K562 (cell line): ENCODE measurements at regions not wholly inside any gene's neighbourhood (a gene's known extent, or its start where the extent isn't known, plus 50 kb on each side); places are given as distances from the start of the nearest gene placed in this dataset.

Source experiments
- ATAC-seq: fragments of 200-7000 bp; cut with Tn5 transposase; 3 replicates; pipeline ENCODE4 v1.9.1; 2020; ENCODE audit warnings: moderate library complexity
- BruUV-seq: library from RNA; stranded (reverse); fragments of 400-500 nt; replicated peaks from 2 replicates; lab custom pipeline; 2021; lab: Mats Ljungman, UMichigan
- CTCF ChIA-PET: fragments of 300-600 bp; formaldehyde crosslinking; extraction: SDS; loops from one replicate; lab custom pipeline; 2021; ENCODE audit warnings: low intra/inter-chr PET ratio; lab: Yijun Ruan, JAX
- POLR2A ChIA-PET: fragments of 300-600, 350-650 bp; sonication (Branson Sonifier 250); formaldehyde crosslinking; extraction: SDS; loops from one replicate; lab custom pipeline; 2021; ENCODE audit warnings: antibody characterized with exemption, inconsistent platforms; lab: Yijun Ruan, JAX
- DNase-seq, 4 experiments: peaks; one replicate each; pipeline versions ENCODE4 v3.0.0 to v3.0.0-alpha.2; 2011 to 2018; ENCODE audit warnings: low spot score in 3 of 4, mixed read lengths in 3 of 4; ENCODE audit errors: extremely low read depth in 1 of 4
- FAIRE-seq: peaks from 2 replicates; lab custom pipeline; 2011; peaks lifted over from hg19 to GRCh38; lab: Jason Lieb, UNC
- H2AFZ ChIP-seq: 2 replicates; pipeline ENCODE4 v1.6.0; 2011; ENCODE audit warnings: low read depth, low read length, control low read depth, inconsistent platforms
- H3K27ac ChIP-seq: fragments of 200-600 bp; 3 replicates; pipeline ENCODE4 v1.8.0; 2011; ENCODE audit warnings: low read depth, mild to moderate bottlenecking, control low read depth, inconsistent platforms, low read length, moderate library complexity, mixed read lengths; ENCODE audit errors: extremely low read depth
- H3K27me3 ChIP-seq, 2 experiments: fragments of 300-600 bp in 1 of 2; 2 replicates in 1 of 2; 3 replicates in 1 of 2; pipeline versions ENCODE4 v1.6.0 to v1.8.0; 2011; ENCODE audit warnings: inconsistent platforms in 2 of 2, low read length in 2 of 2, mild to moderate bottlenecking in 1 of 2, mixed read lengths in 1 of 2, moderate library complexity in 1 of 2; ENCODE audit not compliant: control insufficient read depth in 2 of 2, insufficient read depth in 2 of 2
- H3K36me3 ChIP-seq: fragments of 300-600 bp; 3 replicates; pipeline ENCODE4 v1.8.0; 2011; ENCODE audit warnings: mild to moderate bottlenecking, low read length, inconsistent platforms; ENCODE audit not compliant: control insufficient read depth, insufficient read depth
- H3K4me1 ChIP-seq, 2 experiments: fragments of 200-600 bp in 1 of 2; replicated peaks in 1 of 2; 2 replicates in 1 of 2; 3 replicates in 1 of 2; pipeline versions ENCODE4 v1.5.1 to v1.8.0; 2011; ENCODE audit warnings: inconsistent platforms in 2 of 2, low read length in 2 of 2, mild to moderate bottlenecking in 1 of 2, mixed read lengths in 1 of 2, moderate library complexity in 1 of 2; ENCODE audit not compliant: control insufficient read depth in 2 of 2, insufficient read depth in 2 of 2
- H3K4me2 ChIP-seq: 2 replicates; pipeline ENCODE4 v1.6.1; 2011; ENCODE audit warnings: low read length, control low read depth, inconsistent platforms, mixed read lengths; ENCODE audit not compliant: insufficient read depth
- H3K4me3 ChIP-seq: fragments of 200-600 bp; sonication (generic), shearing (Covaris generic); 2 replicates; pipeline ENCODE4 v1.5.1; 2016; ENCODE audit warnings: control low read depth, inconsistent platforms
- H3K79me2 ChIP-seq: fragments of 200-600 bp; 3 replicates; pipeline ENCODE4 v1.8.0; 2011; ENCODE audit warnings: low read length, inconsistent platforms; ENCODE audit not compliant: control insufficient read depth, insufficient read depth
- H3K9ac ChIP-seq, 2 experiments: 2 replicates each; pipeline versions ENCODE4 v1.6.0 to v1.6.1; 2011; ENCODE audit warnings: low read depth in 2 of 2, low read length in 2 of 2, control low read depth in 1 of 2, inconsistent platforms in 1 of 2, mild to moderate bottlenecking in 1 of 2, mixed read lengths in 1 of 2; ENCODE audit not compliant: insufficient read depth in 1 of 2
- H3K9me1 ChIP-seq: one replicate; pipeline ENCODE4 v1.6.0; 2011; ENCODE audit warnings: inconsistent platforms, mild to moderate bottlenecking, low read length, moderate library complexity; ENCODE audit not compliant: control insufficient read depth, insufficient read depth
- H3K9me3 ChIP-seq: replicated peaks from 2 replicates; pipeline ENCODE4 v1.5.1; 2011; ENCODE audit warnings: low read depth, low read length, inconsistent platforms; ENCODE audit not compliant: control insufficient read depth, insufficient read depth
- H4K20me1 ChIP-seq: replicated peaks from 2 replicates; pipeline ENCODE4 v1.6.1; 2011; ENCODE audit warnings: low read length, inconsistent platforms, mixed read lengths; ENCODE audit not compliant: control insufficient read depth, insufficient read depth
- RCOR1 ChIP-seq, 2 experiments: IDR thresholded peaks; 2 replicates each; pipeline ENCODE4 v1.6.1; 2012; ENCODE audit warnings: low read depth in 2 of 2, low read length in 2 of 2, borderline replicate concordance in 1 of 2, improper control_type of control experiment in 1 of 2
- SRSF9 ChIP-seq: fragments of 200-400 bp; formaldehyde crosslinking; IDR thresholded peaks from 2 replicates; pipeline ENCODE4 v1.6.1; 2017; ENCODE audit warnings: low read depth, low read length, borderline replicate concordance
- WGBS: fragments of 100-300 bp; shearing (Covaris generic); methylation state at CpG from one replicate; pipeline ENCODE4 v1.1.6; 2016; ENCODE audit warnings: low coverage, mixed read lengths; ENCODE audit not compliant: insufficient coverage; ENCODE audit errors: missing lambda C conversion rate; 5-methylcytosine and 5-hydroxymethylcytosine counted together
- in situ Hi-C: fragments of 300-500 bp; cut with MboI; formaldehyde crosslinking; loops from 4 replicates; pipeline ENCODE4 v1.15.0; 2018; ENCODE audit warnings: inconsistent platforms, mixed read lengths
- intact Hi-C: fragments of 100-400 bp; cut with micrococcal nuclease; formaldehyde crosslinking; loops from 2 replicates; pipeline ENCODE4 v1.14.2; 2022
- TF ChIP-seq, protein P1 (sequence below): fragments of 250-450 bp; sonication (Bioruptor Pico); IDR thresholded peaks from 2 replicates; pipeline ENCODE4 v1.8.0; 2021; ENCODE audit warnings: mild to moderate bottlenecking, moderate library complexity
- TF ChIP-seq, protein P2 (sequence below), 2 experiments: fragments of 450-650 bp; IDR thresholded peaks; 2 replicates each; pipeline ENCODE4 v1.6.1; 2018; ENCODE audit warnings: mild to moderate bottlenecking in 2 of 2, low read depth in 1 of 2; ENCODE audit not compliant: partially characterized antibody in 2 of 2
- TF ChIP-seq, protein P3 (sequence below): fragments of 450-650 bp; formaldehyde crosslinking; IDR thresholded peaks from 2 replicates; pipeline ENCODE4 v1.4.0; 2020; ENCODE audit warnings: mild to moderate bottlenecking, moderate library complexity

DNA sequence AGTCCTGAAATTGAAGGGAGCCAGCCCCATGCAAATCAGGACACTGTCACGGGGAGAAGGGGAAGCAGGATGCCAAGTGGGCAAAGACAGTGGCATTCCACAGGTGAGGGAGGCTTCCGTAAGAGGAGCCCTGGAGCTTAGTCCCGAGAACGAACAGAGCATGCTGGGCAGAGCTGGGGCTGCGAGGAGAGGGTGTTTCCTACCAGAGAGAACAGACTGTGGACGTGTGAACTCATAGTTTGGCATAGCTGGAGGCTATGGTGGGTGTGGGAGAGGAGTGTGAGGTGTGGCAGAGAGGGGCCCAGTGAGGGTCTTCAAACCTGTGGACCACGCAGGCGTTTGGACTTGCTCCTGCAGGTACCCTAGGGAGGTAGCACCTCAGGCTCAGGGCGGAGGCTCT is 102.8 kb upstream of the SMIM23 start:
- 0% methylated on average over 9 of the region's 9 CpGs for WGBS
- H3K9ac ChIP-seq, result no peak overlapping the region
- FAIRE-seq, result no peak

DNA sequence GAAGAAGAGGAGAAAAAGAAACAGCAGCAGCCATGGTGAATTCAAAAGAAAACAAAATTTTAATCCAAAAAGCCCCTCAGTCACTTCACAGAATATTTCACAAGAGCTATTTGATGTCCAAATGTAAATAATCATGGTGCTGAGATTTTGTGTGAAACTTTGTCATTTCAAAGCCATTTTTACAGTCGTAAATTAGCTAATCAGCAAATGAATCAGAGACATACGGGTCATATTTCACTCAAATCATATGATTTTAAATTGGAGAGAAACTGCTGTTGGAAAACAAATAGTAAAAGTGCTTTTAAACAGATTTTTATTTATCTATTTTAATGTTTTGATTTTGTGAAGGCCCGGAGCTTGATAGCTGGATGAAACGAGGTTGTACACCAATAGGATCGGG is 101.4 kb upstream of the SMIM23 start:
- H4K20me1 ChIP-seq, result no peaks in the 10 kb centered on the region; the same call in 1 of the 2 replicates
- no peak overlapping the region for H3K27ac ChIP-seq
- BruUV-seq, result no TSS peak
- H3K36me3 ChIP-seq, result no peaks in the 10 kb centered on the region
- CTCF ChIA-PET, result no interaction called here
- H3K4me2 ChIP-seq, result no peak overlapping the region
- POLR2A ChIA-PET, result no interaction called here
- no peaks in the 10 kb centered on the region for H3K9me1 ChIP-seq
- no peak for DNase-seq
- no peak overlapping the region for H2AFZ ChIP-seq
- in situ Hi-C loops, result no loop called here
- no peak for FAIRE-seq
- no peak for ATAC-seq
- no peaks in the 10 kb centered on the region for H3K4me1 ChIP-seq
- TF ChIP-seq SRSF9, result no peak
- TF ChIP-seq, protein P1, sequence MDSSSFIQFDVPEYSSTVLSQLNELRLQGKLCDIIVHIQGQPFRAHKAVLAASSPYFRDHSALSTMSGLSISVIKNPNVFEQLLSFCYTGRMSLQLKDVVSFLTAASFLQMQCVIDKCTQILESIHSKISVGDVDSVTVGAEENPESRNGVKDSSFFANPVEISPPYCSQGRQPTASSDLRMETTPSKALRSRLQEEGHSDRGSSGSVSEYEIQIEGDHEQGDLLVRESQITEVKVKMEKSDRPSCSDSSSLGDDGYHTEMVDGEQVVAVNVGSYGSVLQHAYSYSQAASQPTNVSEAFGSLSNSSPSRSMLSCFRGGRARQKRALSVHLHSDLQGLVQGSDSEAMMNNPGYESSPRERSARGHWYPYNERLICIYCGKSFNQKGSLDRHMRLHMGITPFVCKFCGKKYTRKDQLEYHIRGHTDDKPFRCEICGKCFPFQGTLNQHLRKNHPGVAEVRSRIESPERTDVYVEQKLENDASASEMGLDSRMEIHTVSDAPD (CRISPR knock-in tag), result no peak
- no peak for TF ChIP-seq RCOR1 (IDR thresholded peaks at IDR 0.05; ENCODE audit: borderline replicate concordance in 1 of 2, low read depth in 2 of 2, low read length in 2 of 2)
- TF ChIP-seq, protein P2, sequence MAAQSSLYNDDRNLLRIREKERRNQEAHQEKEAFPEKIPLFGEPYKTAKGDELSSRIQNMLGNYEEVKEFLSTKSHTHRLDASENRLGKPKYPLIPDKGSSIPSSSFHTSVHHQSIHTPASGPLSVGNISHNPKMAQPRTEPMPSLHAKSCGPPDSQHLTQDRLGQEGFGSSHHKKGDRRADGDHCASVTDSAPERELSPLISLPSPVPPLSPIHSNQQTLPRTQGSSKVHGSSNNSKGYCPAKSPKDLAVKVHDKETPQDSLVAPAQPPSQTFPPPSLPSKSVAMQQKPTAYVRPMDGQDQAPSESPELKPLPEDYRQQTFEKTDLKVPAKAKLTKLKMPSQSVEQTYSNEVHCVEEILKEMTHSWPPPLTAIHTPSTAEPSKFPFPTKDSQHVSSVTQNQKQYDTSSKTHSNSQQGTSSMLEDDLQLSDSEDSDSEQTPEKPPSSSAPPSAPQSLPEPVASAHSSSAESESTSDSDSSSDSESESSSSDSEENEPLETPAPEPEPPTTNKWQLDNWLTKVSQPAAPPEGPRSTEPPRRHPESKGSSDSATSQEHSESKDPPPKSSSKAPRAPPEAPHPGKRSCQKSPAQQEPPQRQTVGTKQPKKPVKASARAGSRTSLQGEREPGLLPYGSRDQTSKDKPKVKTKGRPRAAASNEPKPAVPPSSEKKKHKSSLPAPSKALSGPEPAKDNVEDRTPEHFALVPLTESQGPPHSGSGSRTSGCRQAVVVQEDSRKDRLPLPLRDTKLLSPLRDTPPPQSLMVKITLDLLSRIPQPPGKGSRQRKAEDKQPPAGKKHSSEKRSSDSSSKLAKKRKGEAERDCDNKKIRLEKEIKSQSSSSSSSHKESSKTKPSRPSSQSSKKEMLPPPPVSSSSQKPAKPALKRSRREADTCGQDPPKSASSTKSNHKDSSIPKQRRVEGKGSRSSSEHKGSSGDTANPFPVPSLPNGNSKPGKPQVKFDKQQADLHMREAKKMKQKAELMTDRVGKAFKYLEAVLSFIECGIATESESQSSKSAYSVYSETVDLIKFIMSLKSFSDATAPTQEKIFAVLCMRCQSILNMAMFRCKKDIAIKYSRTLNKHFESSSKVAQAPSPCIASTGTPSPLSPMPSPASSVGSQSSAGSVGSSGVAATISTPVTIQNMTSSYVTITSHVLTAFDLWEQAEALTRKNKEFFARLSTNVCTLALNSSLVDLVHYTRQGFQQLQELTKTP (IDR thresholded peaks at IDR 0.05; ENCODE audit: low read depth in 1 of 2, partially characterized antibody in 2 of 2), result no peak
- no peaks in the 10 kb centered on the region for H3K79me2 ChIP-seq
- no peak overlapping the region for H3K4me3 ChIP-seq
- H3K9ac ChIP-seq, result no peak overlapping the region
- 2% methylated on average over 5 of the region's 5 CpGs for WGBS
- no peaks in the 10 kb centered on the region for H3K9me3 ChIP-seq
- intact Hi-C loops, result no loop called here
- H3K27me3 ChIP-seq, result peaks cover 6 to 46% of the 10 kb centered on the region in 2 experiments; a peak in 4 of 5 replicates

More for the DNA sequence above, 102.8 kb upstream of the SMIM23 start:
- no peak overlapping the region for H2AFZ ChIP-seq
- no peaks in the 10 kb centered on the region for H3K79me2 ChIP-seq
- no peaks in the 10 kb centered on the region for H3K4me1 ChIP-seq
- ATAC-seq, result no peak
- DNase-seq, result no peak
- H3K27me3 ChIP-seq, result peaks cover 6 to 49% of the 10 kb centered on the region in 2 experiments; a peak in 4 of 5 replicates
- TF ChIP-seq, protein P3, sequence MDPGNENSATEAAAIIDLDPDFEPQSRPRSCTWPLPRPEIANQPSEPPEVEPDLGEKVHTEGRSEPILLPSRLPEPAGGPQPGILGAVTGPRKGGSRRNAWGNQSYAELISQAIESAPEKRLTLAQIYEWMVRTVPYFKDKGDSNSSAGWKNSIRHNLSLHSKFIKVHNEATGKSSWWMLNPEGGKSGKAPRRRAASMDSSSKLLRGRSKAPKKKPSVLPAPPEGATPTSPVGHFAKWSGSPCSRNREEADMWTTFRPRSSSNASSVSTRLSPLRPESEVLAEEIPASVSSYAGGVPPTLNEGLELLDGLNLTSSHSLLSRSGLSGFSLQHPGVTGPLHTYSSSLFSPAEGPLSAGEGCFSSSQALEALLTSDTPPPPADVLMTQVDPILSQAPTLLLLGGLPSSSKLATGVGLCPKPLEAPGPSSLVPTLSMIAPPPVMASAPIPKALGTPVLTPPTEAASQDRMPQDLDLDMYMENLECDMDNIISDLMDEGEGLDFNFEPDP, result no peak
- TF ChIP-seq, all 486 proteins: peak for 0
- Histone ChIP-seq H3K36me3 (no peaks in the 10 kb centered on the region), H3K4me2 (no peak overlapping the region), H4K20me1 (no peaks in the 10 kb centered on the region; the same call in 1 of the 2 replicates), H3K27ac (no peak overlapping the region), H3K9me1 (no peaks in the 10 kb centered on the region), H3K9me3 (no peaks in the 10 kb centered on the region), H3K4me3 (no peak overlapping the region)
- in situ Hi-C loops (no loop called here), intact Hi-C loops (no loop called here)
- no TSS peak for BruUV-seq
- ChIA-PET CTCF (no interaction called here), POLR2A (interaction anchor here (0.5 to 0.6 kb wide), 2 partner anchors 11 to 51 kb away, joined by 3 read pairs; no protein-coding TSS in a partner anchor)
